DND-41 (cell line): ENCODE measurements at regions not wholly inside any gene's neighbourhood (a gene's known extent, or its start where the extent isn't known, plus 50 kb on each side); places are given as distances from the start of the nearest gene placed in this dataset.

Experiments
- ATAC-seq: fragments of 200-7000 bp; cut with Tn5 transposase; 3 replicates; pipeline ENCODE4 v1.9.1; 2021; ENCODE audit warnings: low read depth; ENCODE audit not compliant: insufficient read depth
- DNase-seq: peaks from one replicate; pipeline ENCODE4 v3.0.0-alpha.2; 2020
- H2AFZ ChIP-seq: 2 replicates; pipeline ENCODE4 v1.6.0; 2012; ENCODE audit warnings: low read depth, low read length
- H3K27ac ChIP-seq: 2 replicates; pipeline ENCODE4 v1.5.1; 2012; ENCODE audit warnings: low read length, inconsistent platforms
- H3K27me3 ChIP-seq: fragments of 200-600 bp; sonication (generic); 2 replicates; pipeline ENCODE4 v1.6.0; 2012; ENCODE audit warnings: low read length, mild to moderate bottlenecking, inconsistent platforms; ENCODE audit not compliant: insufficient read depth, poor library complexity
- H3K36me3 ChIP-seq: 2 replicates; pipeline ENCODE4 v1.5.1; 2012; ENCODE audit warnings: low read length, inconsistent platforms; ENCODE audit not compliant: insufficient read depth
- H3K4me1 ChIP-seq: 2 replicates; pipeline ENCODE4 v1.5.1; 2012; ENCODE audit warnings: mild to moderate bottlenecking, low read length; ENCODE audit not compliant: insufficient read depth
- H3K4me2 ChIP-seq: 2 replicates; pipeline ENCODE4 v1.6.0; 2012; ENCODE audit warnings: mild to moderate bottlenecking, moderate library complexity, low read length, inconsistent platforms; ENCODE audit not compliant: insufficient read depth
- H3K4me3 ChIP-seq, 2 experiments: fragments of 200-600 bp in 1 of 2; shearing (Covaris generic) in 1 of 2; 2 replicates each; pipeline ENCODE4 v1.5.1; 2012 to 2016; ENCODE audit warnings: inconsistent platforms in 2 of 2, low read length in 2 of 2, mild to moderate bottlenecking in 2 of 2, low read depth in 1 of 2, moderate library complexity in 1 of 2
- H3K79me2 ChIP-seq: 2 replicates; pipeline ENCODE4 v1.6.0; 2012; ENCODE audit warnings: low read length, inconsistent platforms; ENCODE audit not compliant: insufficient read depth
- H3K9ac ChIP-seq: 2 replicates; pipeline ENCODE4 v1.6.0; 2012; ENCODE audit warnings: low read depth, mild to moderate bottlenecking, inconsistent platforms, low read length, moderate library complexity
- H3K9me3 ChIP-seq: 2 replicates; pipeline ENCODE4 v1.5.1; 2012; ENCODE audit warnings: low read length, moderate library complexity, mild to moderate bottlenecking, inconsistent platforms; ENCODE audit not compliant: insufficient read depth, severe bottlenecking
- H4K20me1 ChIP-seq: 2 replicates; pipeline ENCODE4 v1.6.0; 2012; ENCODE audit warnings: low read length; ENCODE audit not compliant: insufficient read depth
- CTCF ChIP-seq: IDR thresholded peaks from 2 replicates; pipeline ENCODE4 v1.5.1; 2012; ENCODE audit warnings: borderline replicate concordance, low read length, moderate library complexity, mild to moderate bottlenecking; ENCODE audit not compliant: poor library complexity, severe bottlenecking; ENCODE audit errors: extremely low read depth
- EZH2 ChIP-seq: IDR thresholded peaks from 3 replicates; pipeline ENCODE4 v1.6.1; 2012; ENCODE audit warnings: borderline replicate concordance, low read depth, mild to moderate bottlenecking, moderate library complexity, low read length, inconsistent platforms; ENCODE audit not compliant: severe bottlenecking

- Histone ChIP-seq H3K9ac (no peak overlapping the region), H3K27me3 (no peaks in the 10 kb centered on the region), H3K4me3 (no peak overlapping the region), H3K79me2 (no peaks in the 10 kb centered on the region), H3K4me1 (no peaks in the 10 kb centered on the region), H3K36me3 (no peaks in the 10 kb centered on the region), H3K27ac (no peak overlapping the region), H3K4me2 (no peak overlapping the region), H3K9me3 (peaks cover 11% of the 10 kb centered on the region), H2AFZ (no peak overlapping the region), H4K20me1 (no peaks in the 10 kb centered on the region)
- TF ChIP-seq EZH2 (no peak), CTCF (no peak)
- no peak for DNase-seq
- ATAC-seq: no peak
Observed at GRCh38 chr5:104699438-104699837, 1136.8 kb upstream of the NUDT12 start.

- Histone ChIP-seq H3K27ac (no peak overlapping the region), H3K4me2 (no peak overlapping the region), H3K4me1 (no peaks in the 10 kb centered on the region), H2AFZ (no peak overlapping the region), H3K9me3 (no peaks in the 10 kb centered on the region), H3K27me3 (no peaks in the 10 kb centered on the region), H4K20me1 (no peaks in the 10 kb centered on the region), H3K4me3 (no peak overlapping the region), H3K36me3 (no peaks in the 10 kb centered on the region), H3K9ac (no peak overlapping the region), H3K79me2 (no peaks in the 10 kb centered on the region)
- no peak for TF ChIP-seq CTCF
- TF ChIP-seq EZH2: no peak
- DNase-seq (no peak), ATAC-seq (no peak)
Observed at GRCh38 chr5:104661256-104661655, 1098.7 kb upstream of the NUDT12 start.

GRCh38 chr5:104659497-104659896 is 1096.9 kb upstream of the NUDT12 start:
- Histone ChIP-seq H4K20me1 (no peaks in the 10 kb centered on the region), H3K27me3 (no peaks in the 10 kb centered on the region), H3K4me3 (no peak overlapping the region), H3K4me1 (no peaks in the 10 kb centered on the region), H3K27ac (no peak overlapping the region), H2AFZ (no peak overlapping the region), H3K9ac (no peak overlapping the region), H3K9me3 (no peaks in the 10 kb centered on the region), H3K36me3 (no peaks in the 10 kb centered on the region), H3K79me2 (no peaks in the 10 kb centered on the region), H3K4me2 (no peak overlapping the region)
- ATAC-seq: no peak
- TF ChIP-seq CTCF: no peak
- TF ChIP-seq EZH2: no peak
- no peak for DNase-seq

GRCh38 chr5:104652271-104652861 is 1089.8 kb upstream of the NUDT12 start:
- ATAC-seq: no peak
- H4K20me1 ChIP-seq: no peaks in the 10 kb centered on the region
- no peak overlapping the region for H3K27ac ChIP-seq
- H3K9ac ChIP-seq: no peak overlapping the region
- no peaks in the 10 kb centered on the region for H3K4me1 ChIP-seq
- no peak for DNase-seq
- no peaks in the 10 kb centered on the region for H3K27me3 ChIP-seq
- H3K36me3 ChIP-seq: no peaks in the 10 kb centered on the region
- no peak overlapping the region for H3K4me3 ChIP-seq
- no peak overlapping the region for H3K4me2 ChIP-seq
- H3K79me2 ChIP-seq: no peaks in the 10 kb centered on the region
- TF ChIP-seq CTCF: no peak
- TF ChIP-seq EZH2: no peak
- no peak overlapping the region for H2AFZ ChIP-seq
- H3K9me3 ChIP-seq: peaks cover 9% of the 10 kb centered on the region
